ENCODE measurements at regions not wholly inside any gene's neighbourhood (a gene's known extent, or its start where the extent isn't known, plus 50 kb on each side); places are given as distances from the start of the nearest gene placed in this dataset.

DNA sequence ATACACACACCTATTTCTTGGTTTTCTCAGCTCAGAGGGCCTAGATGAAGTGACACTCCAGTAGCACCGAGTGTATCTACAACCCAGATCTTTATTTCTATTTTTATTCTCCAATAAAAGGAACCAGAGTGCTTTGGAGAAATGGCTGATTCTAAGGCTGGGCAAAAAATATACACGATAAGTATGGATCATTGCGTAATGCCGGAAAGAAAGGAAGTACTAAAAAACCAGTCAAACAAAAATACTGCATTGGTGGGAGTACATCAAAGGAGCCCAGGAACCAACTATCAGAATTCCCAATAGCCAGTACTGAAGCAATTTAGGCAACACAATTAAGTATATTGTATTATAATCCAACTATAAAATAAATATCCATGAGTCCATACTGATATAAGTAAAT is 400.9 kb upstream of the CCDC196 start:
- H3K4me2 ChIP-seq (ENCODE audit: insufficient read depth, low read length), result no peak overlapping the region
- no peak overlapping the region for H3K27ac ChIP-seq (ENCODE audit: low read depth, low read length)
- H3K36me3 ChIP-seq (ENCODE audit: insufficient read depth, low read length), result no peaks in the 10 kb centered on the region
- no peak for DNase-seq (ENCODE audit: insufficient read length, low spot score, missing footprints)
- no peaks in the 10 kb centered on the region for H3K4me1 ChIP-seq (ENCODE audit: insufficient read depth, low read length)
- no peaks in the 10 kb centered on the region for H4K20me1 ChIP-seq (ENCODE audit: insufficient read depth, low read length)
- H3K9me3 ChIP-seq (ENCODE audit: low read depth, low read length), result no peaks in the 10 kb centered on the region
- no peak overlapping the region for H3K4me3 ChIP-seq (ENCODE audit: insufficient read depth, low read length)
- H2AFZ ChIP-seq (ENCODE audit: low read length), result no peak overlapping the region
- H3K27me3 ChIP-seq (ENCODE audit: insufficient read depth, low read length), result peaks cover 2% of the 10 kb centered on the region
- H3K79me2 ChIP-seq (ENCODE audit: insufficient read depth, low read length), result no peaks in the 10 kb centered on the region
- TF ChIP-seq, protein P1, sequence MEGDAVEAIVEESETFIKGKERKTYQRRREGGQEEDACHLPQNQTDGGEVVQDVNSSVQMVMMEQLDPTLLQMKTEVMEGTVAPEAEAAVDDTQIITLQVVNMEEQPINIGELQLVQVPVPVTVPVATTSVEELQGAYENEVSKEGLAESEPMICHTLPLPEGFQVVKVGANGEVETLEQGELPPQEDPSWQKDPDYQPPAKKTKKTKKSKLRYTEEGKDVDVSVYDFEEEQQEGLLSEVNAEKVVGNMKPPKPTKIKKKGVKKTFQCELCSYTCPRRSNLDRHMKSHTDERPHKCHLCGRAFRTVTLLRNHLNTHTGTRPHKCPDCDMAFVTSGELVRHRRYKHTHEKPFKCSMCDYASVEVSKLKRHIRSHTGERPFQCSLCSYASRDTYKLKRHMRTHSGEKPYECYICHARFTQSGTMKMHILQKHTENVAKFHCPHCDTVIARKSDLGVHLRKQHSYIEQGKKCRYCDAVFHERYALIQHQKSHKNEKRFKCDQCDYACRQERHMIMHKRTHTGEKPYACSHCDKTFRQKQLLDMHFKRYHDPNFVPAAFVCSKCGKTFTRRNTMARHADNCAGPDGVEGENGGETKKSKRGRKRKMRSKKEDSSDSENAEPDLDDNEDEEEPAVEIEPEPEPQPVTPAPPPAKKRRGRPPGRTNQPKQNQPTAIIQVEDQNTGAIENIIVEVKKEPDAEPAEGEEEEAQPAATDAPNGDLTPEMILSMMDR (IDR thresholded peaks at IDR 0.05; ENCODE audit: extremely low read depth, low read depth, low read length), result no peak

DNA sequence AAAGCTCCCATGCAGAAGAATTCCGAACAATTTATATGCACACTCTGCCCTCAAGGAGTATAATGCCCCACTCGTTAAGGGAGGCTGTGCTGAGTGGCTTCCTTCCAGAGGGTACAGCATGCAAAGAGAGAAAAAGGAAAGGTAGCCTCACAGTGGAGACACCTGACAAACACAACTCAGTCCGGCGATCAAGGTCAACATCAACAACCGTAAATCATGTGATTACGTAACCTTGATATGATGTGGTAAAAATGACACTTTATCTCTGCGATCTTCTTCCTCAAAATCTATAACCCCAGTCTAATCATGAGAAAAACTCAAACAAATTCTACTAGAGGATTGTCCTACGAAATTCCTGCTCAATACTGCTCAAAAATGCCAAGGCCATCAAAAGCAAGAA is 400.5 kb upstream of the CCDC196 start:
- no peaks in the 10 kb centered on the region for H3K36me3 ChIP-seq (ENCODE audit: insufficient read depth, low read length)
- no peaks in the 10 kb centered on the region for H3K79me2 ChIP-seq (ENCODE audit: insufficient read depth, low read length)
- TF ChIP-seq, protein P1 (IDR thresholded peaks at IDR 0.05; ENCODE audit: extremely low read depth, low read depth, low read length), result no peak
- no peaks in the 10 kb centered on the region for H3K9me3 ChIP-seq (ENCODE audit: low read depth, low read length)
- no peaks in the 10 kb centered on the region for H3K4me1 ChIP-seq (ENCODE audit: insufficient read depth, low read length)
- H3K4me3 ChIP-seq (ENCODE audit: insufficient read depth, low read length), result no peak overlapping the region
- peaks cover 2% of the 10 kb centered on the region for H3K27me3 ChIP-seq (ENCODE audit: insufficient read depth, low read length)
- no peaks in the 10 kb centered on the region for H4K20me1 ChIP-seq (ENCODE audit: insufficient read depth, low read length)
- no peak for DNase-seq (ENCODE audit: insufficient read length, low spot score, missing footprints)
- H3K4me2 ChIP-seq (ENCODE audit: insufficient read depth, low read length), result no peak overlapping the region
- no peak overlapping the region for H3K27ac ChIP-seq (ENCODE audit: low read depth, low read length)
- H2AFZ ChIP-seq (ENCODE audit: low read length), result no peak overlapping the region

DNA sequence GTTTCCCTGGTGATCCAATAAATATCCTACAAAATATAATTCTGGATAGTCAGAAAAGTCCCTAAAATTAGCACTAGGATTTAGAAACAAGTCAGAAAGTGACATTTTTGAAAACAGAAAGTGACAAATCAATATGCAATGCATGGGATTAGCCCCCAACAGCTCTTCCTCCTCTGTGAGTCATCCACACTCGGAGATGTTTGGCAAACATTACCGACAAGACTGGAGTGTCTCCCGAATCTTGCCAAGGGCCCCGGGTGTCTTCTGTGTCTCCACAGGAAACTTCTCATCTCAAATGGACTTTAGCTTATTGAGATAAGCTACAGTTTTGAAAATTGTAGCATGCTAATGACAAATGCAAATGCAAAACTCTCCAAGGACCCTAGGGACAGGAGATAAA is 398.9 kb upstream of the CCDC196 start:
- Histone ChIP-seq H3K4me1 (ENCODE audit: insufficient read depth, low read length) (no peaks in the 10 kb centered on the region), H3K36me3 (ENCODE audit: insufficient read depth, low read length) (no peaks in the 10 kb centered on the region), H2AFZ (ENCODE audit: low read length) (no peak overlapping the region), H3K27ac (ENCODE audit: low read depth, low read length) (no peak overlapping the region), H3K4me2 (ENCODE audit: insufficient read depth, low read length) (no peak overlapping the region), H4K20me1 (ENCODE audit: insufficient read depth, low read length) (no peaks in the 10 kb centered on the region), H3K9me3 (ENCODE audit: low read depth, low read length) (no peaks in the 10 kb centered on the region), H3K4me3 (ENCODE audit: insufficient read depth, low read length) (no peak overlapping the region), H3K27me3 (ENCODE audit: insufficient read depth, low read length) (peaks cover 2% of the 10 kb centered on the region), H3K79me2 (ENCODE audit: insufficient read depth, low read length) (no peaks in the 10 kb centered on the region)
- TF ChIP-seq, protein P1 (IDR thresholded peaks at IDR 0.05; ENCODE audit: extremely low read depth, low read depth, low read length), result no peak
- no peak for DNase-seq (ENCODE audit: insufficient read length, low spot score, missing footprints)

DNA sequence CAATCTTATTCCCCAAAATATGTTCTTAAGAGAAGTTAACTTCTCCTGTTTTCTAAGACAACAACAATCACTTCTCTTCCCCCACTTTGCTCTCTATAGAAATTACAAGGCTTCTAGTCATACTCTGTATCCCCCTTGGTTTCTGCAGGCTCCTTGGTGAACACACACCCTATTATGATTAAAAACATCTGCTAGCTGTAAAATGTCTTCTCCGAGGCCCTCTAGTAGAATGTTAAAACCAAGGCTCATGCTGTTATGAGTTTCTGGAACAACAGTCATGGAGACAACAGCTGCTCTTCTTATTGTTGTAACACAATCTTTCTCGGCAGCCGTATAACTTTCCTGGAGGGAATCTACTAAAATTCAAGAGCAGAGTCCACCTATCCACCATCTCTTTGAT is 397.5 kb upstream of the CCDC196 start:
- Histone ChIP-seq H3K4me3 (ENCODE audit: insufficient read depth, low read length) (no peak overlapping the region), H3K27ac (ENCODE audit: low read depth, low read length) (no peak overlapping the region)
- DNase-seq (ENCODE audit: insufficient read length, low spot score, missing footprints), result no peak

More for the DNA sequence above, 397.5 kb upstream of the CCDC196 start:
- H3K36me3 ChIP-seq (ENCODE audit: insufficient read depth, low read length), result no peaks in the 10 kb centered on the region
- H3K9me3 ChIP-seq (ENCODE audit: low read depth, low read length), result no peaks in the 10 kb centered on the region
- no peak overlapping the region for H3K4me2 ChIP-seq (ENCODE audit: insufficient read depth, low read length)
- TF ChIP-seq, protein P1 (IDR thresholded peaks at IDR 0.05; ENCODE audit: extremely low read depth, low read depth, low read length), result no peak
- H2AFZ ChIP-seq (ENCODE audit: low read length), result no peak overlapping the region
- no peaks in the 10 kb centered on the region for H3K4me1 ChIP-seq (ENCODE audit: insufficient read depth, low read length)
- no peaks in the 10 kb centered on the region for H3K27me3 ChIP-seq (ENCODE audit: insufficient read depth, low read length)
- H3K79me2 ChIP-seq (ENCODE audit: insufficient read depth, low read length), result no peaks in the 10 kb centered on the region
- no peaks in the 10 kb centered on the region for H4K20me1 ChIP-seq (ENCODE audit: insufficient read depth, low read length)

Data from osteoblast (primary cell).